WTC11 (cell line): ENCODE measurements at regions not wholly inside any gene's neighbourhood (a gene's known extent, or its start where the extent isn't known, plus 50 kb on each side); places are given as distances from the start of the nearest gene placed in this dataset.

ENCODE experiments used
- ATAC-seq: fragments of 200-7000 bp; cut with Tn5 transposase; 2 replicates; pipeline ENCODE4 v1.10.0; 2021; ENCODE audit warnings: mild to moderate bottlenecking, moderate library complexity
- CTCF ChIA-PET: fragments of 300-600 bp; sonication (Branson Sonifier 250); formaldehyde crosslinking; loops from one replicate; lab custom pipeline; 2021; ENCODE audit warnings: antibody characterized with exemption; lab: Charles Lee
- POLR2A ChIA-PET: fragments of 350-600 bp; sonication (Branson Sonifier 250); formaldehyde crosslinking; loops from one replicate; lab custom pipeline; 2021; ENCODE audit warnings: antibody characterized with exemption; lab: Charles Lee
- DNase-seq: peaks from one replicate; pipeline ENCODE4 v3.0.0; 2021; ENCODE audit warnings: low spot score
- H3K27ac Mint-ChIP-seq: 2 replicates; pipeline ENCODE4 v1.8.0; 2021; ENCODE audit warnings: mixed read lengths
- H3K27me3 Mint-ChIP-seq: 2 replicates; pipeline ENCODE4 v1.8.0; 2021; ENCODE audit warnings: low read depth, mild to moderate bottlenecking, moderate library complexity, mixed read lengths
- H3K36me3 Mint-ChIP-seq: 2 replicates; pipeline ENCODE4 v1.8.0; 2021; ENCODE audit warnings: mixed read lengths
- H3K4me1 Mint-ChIP-seq: 2 replicates; pipeline ENCODE4 v1.8.0; 2022; ENCODE audit warnings: mixed read lengths
- H3K4me3 Mint-ChIP-seq: 2 replicates; pipeline ENCODE4 v1.8.0; 2021; ENCODE audit warnings: mild to moderate bottlenecking, moderate library complexity, mixed read lengths
- H3K9me3 Mint-ChIP-seq: 2 replicates; pipeline ENCODE4 v1.8.0; 2021; ENCODE audit warnings: mixed read lengths
- FOXK1 ChIP-seq: sonication (generic); formaldehyde crosslinking; IDR thresholded peaks from 2 replicates; pipeline ENCODE4 v1.8.0; 2022; ENCODE audit warnings: mild to moderate bottlenecking, moderate library complexity, missing genetic modification reagents
- GABPB1 ChIP-seq: sonication (generic); formaldehyde crosslinking; IDR thresholded peaks from 2 replicates; pipeline ENCODE4 v1.8.1; 2023; ENCODE audit warnings: mild to moderate bottlenecking, missing genetic modification reagents
- IRF2 ChIP-seq: sonication (generic); formaldehyde crosslinking; IDR thresholded peaks from 2 replicates; pipeline ENCODE4 v1.8.0; 2022; ENCODE audit warnings: low read depth, missing genetic modification reagents, borderline replicate concordance
- KAT7 ChIP-seq: sonication (generic); formaldehyde crosslinking; IDR thresholded peaks from 2 replicates; pipeline ENCODE4 v1.8.1; 2023; ENCODE audit warnings: missing genetic modification reagents, mild to moderate bottlenecking, borderline replicate concordance
- TEAD1 ChIP-seq: sonication (generic); formaldehyde crosslinking; IDR thresholded peaks from 2 replicates; pipeline ENCODE4 v1.8.0; 2022; ENCODE audit warnings: mild to moderate bottlenecking, missing genetic modification reagents
- TP53 ChIP-seq: sonication (generic); formaldehyde crosslinking; IDR thresholded peaks from 2 replicates; pipeline ENCODE4 v1.8.1; 2023; ENCODE audit warnings: mild to moderate bottlenecking, missing genetic modification reagents
- ZNF263 ChIP-seq: sonication (generic); formaldehyde crosslinking; IDR thresholded peaks from 2 replicates; pipeline ENCODE4 v1.8.1; 2022; ENCODE audit warnings: low read depth, mild to moderate bottlenecking, moderate library complexity, missing genetic modification reagents
- ZNF671 ChIP-seq: fragments of 250-450 bp; sonication (Bioruptor Pico); IDR thresholded peaks from 2 replicates; pipeline ENCODE4 v1.8.0; 2021; ENCODE audit warnings: mild to moderate bottlenecking
- TF ChIP-seq, protein P1 (sequence below): sonication (generic); formaldehyde crosslinking; IDR thresholded peaks from 2 replicates; pipeline ENCODE4 v1.8.1; 2022; ENCODE audit warnings: mild to moderate bottlenecking, missing genetic modification reagents, moderate library complexity, borderline replicate concordance
- TF ChIP-seq, protein P2 (sequence below): sonication (generic); formaldehyde crosslinking; IDR thresholded peaks from 2 replicates; pipeline ENCODE4 v1.8.1; 2023; ENCODE audit warnings: mild to moderate bottlenecking, missing genetic modification reagents
- TF ChIP-seq, protein P3 (sequence below): fragments of 200-600 bp; IDR thresholded peaks from 2 replicates; pipeline ENCODE4 v1.8.0; 2022; ENCODE audit warnings: antibody characterized with exemption
- TF ChIP-seq, protein P4 (sequence below): sonication (generic); formaldehyde crosslinking; IDR thresholded peaks from 2 replicates; pipeline ENCODE4 v1.8.1; 2022; ENCODE audit warnings: low read depth, mild to moderate bottlenecking, moderate library complexity, missing genetic modification reagents, borderline replicate concordance

DNA sequence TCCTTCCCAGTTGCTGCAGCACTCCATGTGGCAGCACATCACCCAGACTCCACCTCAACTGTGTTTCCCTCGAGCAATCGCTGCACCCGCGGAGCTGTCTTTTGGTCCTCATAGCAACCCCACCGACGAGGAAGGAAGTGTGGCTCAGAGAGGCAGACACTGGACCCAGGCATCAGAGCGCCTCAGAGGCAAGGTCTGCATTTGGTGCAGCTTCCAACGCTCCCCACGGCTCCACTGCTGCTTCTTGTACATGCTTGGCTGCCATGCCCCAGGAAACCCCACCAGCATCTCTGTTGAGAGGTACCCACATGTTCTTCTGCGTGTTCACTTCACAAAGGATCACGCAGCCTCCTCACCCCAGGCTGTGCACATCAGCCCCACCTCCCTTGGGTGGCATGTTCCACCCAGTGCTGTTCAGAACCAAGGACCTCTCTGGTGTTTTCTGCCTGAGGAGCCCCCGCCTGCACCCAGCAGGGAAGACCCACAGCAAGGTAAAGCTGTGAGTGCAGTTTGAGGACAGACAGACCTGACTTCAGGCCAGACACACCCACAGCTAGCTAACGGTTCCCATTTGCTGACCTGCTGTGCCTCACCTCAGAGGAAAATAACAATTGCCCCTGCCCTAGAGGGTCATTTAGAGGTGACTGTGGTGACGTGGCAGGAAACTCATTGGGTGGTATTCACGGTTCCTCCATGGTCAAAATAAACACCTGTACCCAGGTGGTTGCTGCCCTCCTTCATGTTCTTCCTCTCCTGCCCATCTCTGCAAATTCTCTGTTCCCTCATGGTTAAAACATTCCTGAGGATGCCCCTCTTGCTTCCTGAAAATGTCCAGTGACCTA lies 326.3 kb upstream of the MYT1L start:
- H3K27ac Mint-ChIP-seq: no peak overlapping the region; the same call in 1 of the 2 replicates
- ATAC-seq: no peak
- POLR2A ChIA-PET: no interaction called here

DNA sequence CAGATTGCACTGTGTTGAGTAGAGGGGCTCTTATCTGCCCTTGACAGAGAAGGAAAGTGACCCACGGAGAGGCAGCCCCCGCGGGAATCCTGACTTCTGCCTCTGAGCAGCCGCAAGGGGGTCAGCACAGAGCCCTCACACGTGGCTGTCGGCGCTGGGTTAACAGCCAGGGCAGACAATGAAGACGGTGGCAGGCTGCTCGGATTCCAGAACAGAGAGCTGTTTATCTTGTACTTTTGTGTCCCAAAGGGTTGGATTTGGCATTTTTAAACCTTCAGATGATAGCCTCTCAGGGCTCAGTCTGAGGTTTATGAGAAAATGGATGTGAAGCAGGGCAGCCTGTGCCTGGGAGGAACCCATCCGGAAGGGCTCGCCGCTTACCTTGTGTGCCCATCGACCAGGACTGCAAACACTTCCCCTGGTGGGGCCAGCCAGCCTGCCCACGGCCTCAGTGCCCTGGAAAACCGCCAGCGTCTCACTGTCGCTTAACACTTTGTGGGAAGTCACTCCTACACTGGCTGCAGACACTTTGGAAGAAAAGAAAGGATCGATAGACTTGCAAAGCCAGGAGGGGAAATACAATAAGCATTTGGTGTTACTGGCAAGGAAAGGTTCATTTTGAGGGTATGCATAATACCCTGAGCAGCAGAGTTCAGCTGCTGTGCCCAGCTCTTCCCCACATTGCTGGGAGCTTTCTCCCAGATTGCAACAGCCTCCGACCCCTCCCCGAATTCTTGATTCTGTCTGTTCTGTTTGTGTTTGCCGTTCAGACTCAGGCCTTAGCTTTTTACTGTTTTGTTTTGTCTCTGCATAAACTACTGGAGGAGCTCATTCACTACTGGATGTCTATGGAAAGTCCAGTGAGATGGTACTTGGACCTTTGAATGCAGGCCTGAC lies 325.3 kb upstream of the MYT1L start:
- H3K27ac Mint-ChIP-seq: no peak overlapping the region; the same call in 1 of the 2 replicates
- H3K4me3 Mint-ChIP-seq: no peak overlapping the region
- DNase-seq: no peak
- no peaks in the 10 kb centered on the region; the same call in 1 of the 2 replicates for H3K27me3 Mint-ChIP-seq
- ChIA-PET CTCF (no interaction called here), POLR2A (no interaction called here)
- peaks cover 5% of the 10 kb centered on the region; the same call in 1 of the 2 replicates for H3K4me1 Mint-ChIP-seq
- TF ChIP-seq ZNF671 (CRISPR knock-in tag) (no peak), FOXK1 (CRISPR knock-in tag) (no peak), ZNF263 (no peak)
- TF ChIP-seq, protein P1, sequence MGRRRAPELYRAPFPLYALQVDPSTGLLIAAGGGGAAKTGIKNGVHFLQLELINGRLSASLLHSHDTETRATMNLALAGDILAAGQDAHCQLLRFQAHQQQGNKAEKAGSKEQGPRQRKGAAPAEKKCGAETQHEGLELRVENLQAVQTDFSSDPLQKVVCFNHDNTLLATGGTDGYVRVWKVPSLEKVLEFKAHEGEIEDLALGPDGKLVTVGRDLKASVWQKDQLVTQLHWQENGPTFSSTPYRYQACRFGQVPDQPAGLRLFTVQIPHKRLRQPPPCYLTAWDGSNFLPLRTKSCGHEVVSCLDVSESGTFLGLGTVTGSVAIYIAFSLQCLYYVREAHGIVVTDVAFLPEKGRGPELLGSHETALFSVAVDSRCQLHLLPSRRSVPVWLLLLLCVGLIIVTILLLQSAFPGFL (CRISPR knock-in tag): no peak
- TF ChIP-seq, protein P2, sequence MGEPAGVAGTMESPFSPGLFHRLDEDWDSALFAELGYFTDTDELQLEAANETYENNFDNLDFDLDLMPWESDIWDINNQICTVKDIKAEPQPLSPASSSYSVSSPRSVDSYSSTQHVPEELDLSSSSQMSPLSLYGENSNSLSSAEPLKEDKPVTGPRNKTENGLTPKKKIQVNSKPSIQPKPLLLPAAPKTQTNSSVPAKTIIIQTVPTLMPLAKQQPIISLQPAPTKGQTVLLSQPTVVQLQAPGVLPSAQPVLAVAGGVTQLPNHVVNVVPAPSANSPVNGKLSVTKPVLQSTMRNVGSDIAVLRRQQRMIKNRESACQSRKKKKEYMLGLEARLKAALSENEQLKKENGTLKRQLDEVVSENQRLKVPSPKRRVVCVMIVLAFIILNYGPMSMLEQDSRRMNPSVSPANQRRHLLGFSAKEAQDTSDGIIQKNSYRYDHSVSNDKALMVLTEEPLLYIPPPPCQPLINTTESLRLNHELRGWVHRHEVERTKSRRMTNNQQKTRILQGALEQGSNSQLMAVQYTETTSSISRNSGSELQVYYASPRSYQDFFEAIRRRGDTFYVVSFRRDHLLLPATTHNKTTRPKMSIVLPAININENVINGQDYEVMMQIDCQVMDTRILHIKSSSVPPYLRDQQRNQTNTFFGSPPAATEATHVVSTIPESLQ (CRISPR knock-in tag): no peak
- peak; percentile 30; the same call in 1 of the 2 replicates for ATAC-seq
- H3K9me3 Mint-ChIP-seq: peaks cover 35% of the 10 kb centered on the region
- H3K36me3 Mint-ChIP-seq: peaks cover 19% of the 10 kb centered on the region

More for the DNA sequence above, 326.3 kb upstream of the MYT1L start:
- Mint-ChIP-seq H3K4me1 (peaks cover 5% of the 10 kb centered on the region; the same call in 1 of the 2 replicates), H3K36me3 (peaks cover 19% of the 10 kb centered on the region), H3K27me3 (no peaks in the 10 kb centered on the region; the same call in 1 of the 2 replicates), H3K9me3 (peaks cover 30% of the 10 kb centered on the region), H3K4me3 (no peak overlapping the region)
- DNase-seq: no peak
- TF ChIP-seq IRF2 (CRISPR knock-in tag) (no peak), TEAD1 (CRISPR knock-in tag) (no peak), GABPB1 (CRISPR knock-in tag) (no peak), TP53 (CRISPR knock-in tag) (no peak), ZNF671 (CRISPR knock-in tag) (no peak), KAT7 (CRISPR knock-in tag) (no peak)
- TF ChIP-seq, protein P3, sequence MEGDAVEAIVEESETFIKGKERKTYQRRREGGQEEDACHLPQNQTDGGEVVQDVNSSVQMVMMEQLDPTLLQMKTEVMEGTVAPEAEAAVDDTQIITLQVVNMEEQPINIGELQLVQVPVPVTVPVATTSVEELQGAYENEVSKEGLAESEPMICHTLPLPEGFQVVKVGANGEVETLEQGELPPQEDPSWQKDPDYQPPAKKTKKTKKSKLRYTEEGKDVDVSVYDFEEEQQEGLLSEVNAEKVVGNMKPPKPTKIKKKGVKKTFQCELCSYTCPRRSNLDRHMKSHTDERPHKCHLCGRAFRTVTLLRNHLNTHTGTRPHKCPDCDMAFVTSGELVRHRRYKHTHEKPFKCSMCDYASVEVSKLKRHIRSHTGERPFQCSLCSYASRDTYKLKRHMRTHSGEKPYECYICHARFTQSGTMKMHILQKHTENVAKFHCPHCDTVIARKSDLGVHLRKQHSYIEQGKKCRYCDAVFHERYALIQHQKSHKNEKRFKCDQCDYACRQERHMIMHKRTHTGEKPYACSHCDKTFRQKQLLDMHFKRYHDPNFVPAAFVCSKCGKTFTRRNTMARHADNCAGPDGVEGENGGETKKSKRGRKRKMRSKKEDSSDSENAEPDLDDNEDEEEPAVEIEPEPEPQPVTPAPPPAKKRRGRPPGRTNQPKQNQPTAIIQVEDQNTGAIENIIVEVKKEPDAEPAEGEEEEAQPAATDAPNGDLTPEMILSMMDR: no peak
- TF ChIP-seq, protein P4, sequence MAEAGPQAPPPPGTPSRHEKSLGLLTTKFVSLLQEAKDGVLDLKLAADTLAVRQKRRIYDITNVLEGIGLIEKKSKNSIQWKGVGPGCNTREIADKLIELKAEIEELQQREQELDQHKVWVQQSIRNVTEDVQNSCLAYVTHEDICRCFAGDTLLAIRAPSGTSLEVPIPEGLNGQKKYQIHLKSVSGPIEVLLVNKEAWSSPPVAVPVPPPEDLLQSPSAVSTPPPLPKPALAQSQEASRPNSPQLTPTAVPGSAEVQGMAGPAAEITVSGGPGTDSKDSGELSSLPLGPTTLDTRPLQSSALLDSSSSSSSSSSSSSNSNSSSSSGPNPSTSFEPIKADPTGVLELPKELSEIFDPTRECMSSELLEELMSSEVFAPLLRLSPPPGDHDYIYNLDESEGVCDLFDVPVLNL: no peak
- CTCF ChIA-PET: no interaction called here
